Endothelial cell of umbilical vein (primary cell): ENCODE measurements at regions not wholly inside any gene's neighbourhood (a gene's known extent, or its start where the extent isn't known, plus 50 kb on each side); places are given as distances from the start of the nearest gene placed in this dataset.

Source experiments
- BruUV-seq: library from RNA; stranded (reverse); fragments of 400-500 nt; replicated peaks from 2 replicates; lab custom pipeline; 2021; lab: Mats Ljungman, UMichigan
- CTCF ChIA-PET: fragments of 300-600, 350-600 bp; sonication (Branson Sonifier 250); formaldehyde crosslinking; loops from one replicate; lab custom pipeline; 2021; ENCODE audit warnings: antibody characterized with exemption, inconsistent platforms; lab: Charles Lee
- POLR2A ChIA-PET: fragments of 300-600, 350-600 bp; sonication (Branson Sonifier 250); formaldehyde crosslinking; loops from one replicate; lab custom pipeline; 2021; ENCODE audit warnings: antibody characterized with exemption, inconsistent platforms; lab: Charles Lee
- DNase-seq: peaks from one replicate; pipeline ENCODE4 v3.0.0-alpha.2; 2011; ENCODE audit warnings: low read depth, low spot score
- FAIRE-seq: peaks from 2 replicates; lab custom pipeline; 2011; peaks lifted over from hg19 to GRCh38; lab: Jason Lieb, UNC
- H2AFZ ChIP-seq: 2 replicates; pipeline ENCODE4 v1.6.0; 2012; ENCODE audit warnings: low read depth, low read length, control low read depth, inconsistent platforms
- H3K27ac ChIP-seq: 2 replicates; pipeline ENCODE4 v1.5.1; 2011; ENCODE audit warnings: low read depth, mild to moderate bottlenecking, control low read depth, low read length, moderate library complexity; ENCODE audit not compliant: insufficient read depth
- H3K27me3 ChIP-seq, 2 experiments: 2 replicates each; pipeline versions ENCODE4 v1.6.0 to v1.6.1; 2011; ENCODE audit warnings: low read length in 2 of 2, mixed read lengths in 1 of 2; ENCODE audit not compliant: control insufficient read depth in 2 of 2, insufficient read depth in 2 of 2
- H3K36me3 ChIP-seq, 2 experiments: 2 replicates in 1 of 2; 3 replicates in 1 of 2; pipeline ENCODE4 v1.5.1; 2011; ENCODE audit warnings: low read length in 2 of 2, mild to moderate bottlenecking in 1 of 2, moderate library complexity in 1 of 2; ENCODE audit not compliant: control insufficient read depth in 2 of 2, insufficient read depth in 2 of 2; ENCODE audit errors: extremely low read depth in 1 of 2
- H3K4me1 ChIP-seq: 3 replicates; pipeline ENCODE4 v1.5.1; 2011; ENCODE audit warnings: mild to moderate bottlenecking, low read length; ENCODE audit not compliant: control insufficient read depth, insufficient read depth; ENCODE audit errors: extremely low read depth
- H3K4me2 ChIP-seq: 2 replicates; pipeline ENCODE4 v1.6.1; 2011; ENCODE audit warnings: low read length, control low read depth, mixed read lengths; ENCODE audit not compliant: insufficient read depth
- H3K4me3 ChIP-seq, 3 experiments: fragments of 200-600 bp in 1 of 3; sonication (generic), shearing (Covaris generic) in 1 of 3; replicated peaks in 1 of 3; 2 replicates each; pipeline ENCODE4 v1.5.1; 2011 to 2016; ENCODE audit warnings: control low read depth in 3 of 3, low read length in 3 of 3, mild to moderate bottlenecking in 2 of 3, inconsistent platforms in 1 of 3, low read depth in 1 of 3, moderate library complexity in 1 of 3; ENCODE audit not compliant: insufficient read depth in 1 of 3
- H3K79me2 ChIP-seq: 2 replicates; pipeline ENCODE4 v1.6.0; 2012; ENCODE audit warnings: low read length, inconsistent platforms; ENCODE audit not compliant: control insufficient read depth, insufficient read depth
- H3K9ac ChIP-seq: replicated peaks from 2 replicates; pipeline ENCODE3; 2011; ENCODE audit warnings: low read length, control low read depth; ENCODE audit not compliant: insufficient read depth; ENCODE audit errors: extremely low read depth
- H3K9me1 ChIP-seq: replicated peaks from 3 replicates; pipeline ENCODE4 v1.6.0; 2011; ENCODE audit warnings: mild to moderate bottlenecking, low read length; ENCODE audit not compliant: control insufficient read depth, insufficient read depth; ENCODE audit errors: extremely low read depth
- H3K9me3 ChIP-seq: replicated peaks from 2 replicates; pipeline ENCODE4 v1.5.1; 2012; ENCODE audit warnings: low read length, inconsistent platforms; ENCODE audit not compliant: control insufficient read depth, insufficient read depth
- H4K20me1 ChIP-seq: replicated peaks from 2 replicates; pipeline ENCODE3; 2011; ENCODE audit warnings: mild to moderate bottlenecking, low read length; ENCODE audit not compliant: control insufficient read depth, insufficient read depth; ENCODE audit errors: extremely low read depth
- EZH2 ChIP-seq: IDR thresholded peaks from 2 replicates; pipeline ENCODE4 v1.6.1; 2012; ENCODE audit warnings: borderline replicate concordance, low read depth, mild to moderate bottlenecking, moderate library complexity, low read length, inconsistent platforms; ENCODE audit not compliant: severe bottlenecking
- FOS ChIP-seq: IDR thresholded peaks from 2 replicates; pipeline ENCODE4 v1.6.1; 2011; ENCODE audit warnings: mild to moderate bottlenecking, low read length, moderate library complexity, borderline replicate concordance; ENCODE audit not compliant: insufficient read depth
- GATA2 ChIP-seq: IDR thresholded peaks from 2 replicates; pipeline ENCODE4 v1.7.0; 2011; ENCODE audit warnings: low read depth, mild to moderate bottlenecking, moderate library complexity, mixed read lengths, low read length; ENCODE audit not compliant: insufficient read length, insufficient read depth
- JUN ChIP-seq: IDR thresholded peaks from 2 replicates; pipeline ENCODE4 v1.6.1; 2011; ENCODE audit warnings: borderline replicate concordance, low read depth; ENCODE audit not compliant: insufficient read length, insufficient read depth
- MYC ChIP-seq: IDR thresholded peaks from one replicate; pipeline ENCODE4 v1.6.1; 2011; ENCODE audit warnings: mild to moderate bottlenecking, low read depth, low read length
- POLR2A ChIP-seq: IDR thresholded peaks from 2 replicates; pipeline ENCODE4 v1.6.1; 2012; ENCODE audit warnings: low read depth, mild to moderate bottlenecking, control low read depth, low read length
- POLR2AphosphoS5 ChIP-seq: IDR thresholded peaks from 2 replicates; pipeline ENCODE4 v1.6.1; 2012; ENCODE audit warnings: low read depth, mild to moderate bottlenecking, control low read depth, low read length, moderate library complexity; ENCODE audit not compliant: insufficient read depth
- dilution Hi-C: fragments of 300-500 bp; cut with MboI; formaldehyde crosslinking; loops from one replicate; pipeline ENCODE4 v1.15.0; 2019; ENCODE audit warnings: low sequenced_read_pairs; ENCODE audit not compliant: extremely low pct_ligation_motif_present
- intact Hi-C: fragments of 100-400 bp; cut with micrococcal nuclease; formaldehyde crosslinking; loops from one replicate; pipeline ENCODE4 v1.10.0; 2022
- TF ChIP-seq, protein P1 (sequence below), 2 donors: IDR thresholded peaks; 1 replicate in 1 of 2; 2 replicates in 1 of 2; pipeline ENCODE4 v1.5.1; 2011; ENCODE audit warnings: low read length in 2 of 2, mild to moderate bottlenecking in 2 of 2, moderate library complexity in 2 of 2, control low read depth in 1 of 2, inconsistent platforms in 1 of 2, low read depth in 1 of 2; ENCODE audit not compliant: insufficient read depth in 1 of 2; ENCODE audit errors: extremely low read depth in 1 of 2
- TF ChIP-seq, protein P2 (sequence below): IDR thresholded peaks from 2 replicates; pipeline ENCODE4 v1.6.1; 2011; ENCODE audit not compliant: insufficient read depth, insufficient read length

DNA sequence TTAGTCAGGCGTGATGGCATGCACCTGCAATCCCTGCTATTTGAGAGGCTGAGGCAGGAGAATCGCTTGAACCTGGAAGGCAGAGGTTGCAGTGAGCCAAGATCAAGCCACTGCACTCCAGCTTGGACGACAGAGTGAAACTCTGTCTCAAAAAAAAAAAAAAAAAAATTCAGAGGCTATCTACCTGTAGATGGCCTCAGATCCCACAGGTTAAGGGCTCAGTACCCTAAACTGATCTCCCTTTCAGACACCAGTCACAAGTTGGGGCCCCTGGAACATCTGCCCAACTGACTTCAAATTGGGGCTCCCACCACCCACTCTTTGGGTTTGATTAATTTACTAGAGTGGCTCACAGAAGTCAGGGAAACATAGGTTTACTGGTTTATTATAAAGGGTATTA, 65.4 kb upstream of the ERCC6L2 start:
- CTCF ChIA-PET = no interaction called here

More for the DNA sequence above, 65.4 kb upstream of the ERCC6L2 start:
- Histone ChIP-seq H3K79me2 (no peaks in the 10 kb centered on the region), H3K4me2 (no peak overlapping the region), H3K4me3 (no peak overlapping the region), H3K9me3 (no peaks in the 10 kb centered on the region), H3K9me1 (no peaks in the 10 kb centered on the region), H3K27me3 (no peaks in the 10 kb centered on the region), H3K4me1 (peaks cover 5% of the 10 kb centered on the region), H4K20me1 (no peaks in the 10 kb centered on the region), H2AFZ (no peak overlapping the region), H3K36me3 (no peaks in the 10 kb centered on the region), H3K9ac (no peak overlapping the region), H3K27ac (no peak overlapping the region)
- no peak for FAIRE-seq
- intact Hi-C loops (no loop called here), dilution Hi-C loops (no loop called here)
- BruUV-seq = no TSS peak
- no peak for DNase-seq
- POLR2A ChIA-PET = no interaction called here
- TF ChIP-seq GATA2 (no peak), POLR2A (no peak), MYC (no peak), JUN (no peak), EZH2 (no peak), POLR2AphosphoS5 (no peak), FOS (no peak)
- TF ChIP-seq, protein P1, sequence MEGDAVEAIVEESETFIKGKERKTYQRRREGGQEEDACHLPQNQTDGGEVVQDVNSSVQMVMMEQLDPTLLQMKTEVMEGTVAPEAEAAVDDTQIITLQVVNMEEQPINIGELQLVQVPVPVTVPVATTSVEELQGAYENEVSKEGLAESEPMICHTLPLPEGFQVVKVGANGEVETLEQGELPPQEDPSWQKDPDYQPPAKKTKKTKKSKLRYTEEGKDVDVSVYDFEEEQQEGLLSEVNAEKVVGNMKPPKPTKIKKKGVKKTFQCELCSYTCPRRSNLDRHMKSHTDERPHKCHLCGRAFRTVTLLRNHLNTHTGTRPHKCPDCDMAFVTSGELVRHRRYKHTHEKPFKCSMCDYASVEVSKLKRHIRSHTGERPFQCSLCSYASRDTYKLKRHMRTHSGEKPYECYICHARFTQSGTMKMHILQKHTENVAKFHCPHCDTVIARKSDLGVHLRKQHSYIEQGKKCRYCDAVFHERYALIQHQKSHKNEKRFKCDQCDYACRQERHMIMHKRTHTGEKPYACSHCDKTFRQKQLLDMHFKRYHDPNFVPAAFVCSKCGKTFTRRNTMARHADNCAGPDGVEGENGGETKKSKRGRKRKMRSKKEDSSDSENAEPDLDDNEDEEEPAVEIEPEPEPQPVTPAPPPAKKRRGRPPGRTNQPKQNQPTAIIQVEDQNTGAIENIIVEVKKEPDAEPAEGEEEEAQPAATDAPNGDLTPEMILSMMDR (IDR thresholded peaks at IDR 0.05; ENCODE audit: extremely low read depth in 1 of 2, insufficient read depth in 1 of 2, low read depth in 1 of 2, low read length in 2 of 2) = no peak
- TF ChIP-seq, protein P2, sequence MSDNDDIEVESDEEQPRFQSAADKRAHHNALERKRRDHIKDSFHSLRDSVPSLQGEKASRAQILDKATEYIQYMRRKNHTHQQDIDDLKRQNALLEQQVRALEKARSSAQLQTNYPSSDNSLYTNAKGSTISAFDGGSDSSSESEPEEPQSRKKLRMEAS = no peak
